ENCODE measurements at regions not wholly inside any gene's neighbourhood (a gene's known extent, or its start where the extent isn't known, plus 50 kb on each side); places are given as distances from the start of the nearest gene placed in this dataset.
A peak's percentile ranks its signal among the peaks of the same experiment; 100 is the strongest.

DNA sequence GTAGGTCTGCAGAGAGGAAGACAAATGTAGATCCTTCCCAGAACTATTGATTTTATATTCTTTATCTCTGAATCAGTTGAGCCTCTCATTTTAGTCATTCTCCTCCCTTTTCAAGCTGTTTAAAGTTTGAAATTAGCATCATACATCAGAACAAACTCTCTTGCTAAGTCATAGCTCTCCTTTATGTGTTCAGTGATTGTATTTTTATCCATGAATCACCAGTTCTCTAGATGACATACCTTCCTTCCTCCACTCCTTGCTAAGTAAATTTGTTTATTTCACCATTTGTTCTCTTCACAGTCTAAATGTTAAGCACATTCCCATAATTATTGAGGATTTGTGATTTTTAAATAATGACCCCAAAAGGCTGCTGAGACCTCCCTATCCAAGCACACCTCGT lies 63.5 kb upstream of the RAPGEF4 start:
- Histone ChIP-seq H3K36me3 (no peaks in the 10 kb centered on the region), H3K27ac (no peak overlapping the region), H3K4me3 (no peak overlapping the region), H3K27me3 (replicated peaks; ENCODE audit: insufficient read depth) (no peaks in the 10 kb centered on the region), H3K4me1 (ENCODE audit: control insufficient read depth in 1 of 2, low read depth in 2 of 2) (no peaks in the 10 kb centered on the region), H3K9me3 (peaks cover 2% of the 10 kb centered on the region)
- DNase-seq (ENCODE audit: low spot score) (no peak), ATAC-seq (ENCODE audit: insufficient number of reproducible peaks, low FRiP score, low read depth) (no peak)
- TF ChIP-seq, protein P1, sequence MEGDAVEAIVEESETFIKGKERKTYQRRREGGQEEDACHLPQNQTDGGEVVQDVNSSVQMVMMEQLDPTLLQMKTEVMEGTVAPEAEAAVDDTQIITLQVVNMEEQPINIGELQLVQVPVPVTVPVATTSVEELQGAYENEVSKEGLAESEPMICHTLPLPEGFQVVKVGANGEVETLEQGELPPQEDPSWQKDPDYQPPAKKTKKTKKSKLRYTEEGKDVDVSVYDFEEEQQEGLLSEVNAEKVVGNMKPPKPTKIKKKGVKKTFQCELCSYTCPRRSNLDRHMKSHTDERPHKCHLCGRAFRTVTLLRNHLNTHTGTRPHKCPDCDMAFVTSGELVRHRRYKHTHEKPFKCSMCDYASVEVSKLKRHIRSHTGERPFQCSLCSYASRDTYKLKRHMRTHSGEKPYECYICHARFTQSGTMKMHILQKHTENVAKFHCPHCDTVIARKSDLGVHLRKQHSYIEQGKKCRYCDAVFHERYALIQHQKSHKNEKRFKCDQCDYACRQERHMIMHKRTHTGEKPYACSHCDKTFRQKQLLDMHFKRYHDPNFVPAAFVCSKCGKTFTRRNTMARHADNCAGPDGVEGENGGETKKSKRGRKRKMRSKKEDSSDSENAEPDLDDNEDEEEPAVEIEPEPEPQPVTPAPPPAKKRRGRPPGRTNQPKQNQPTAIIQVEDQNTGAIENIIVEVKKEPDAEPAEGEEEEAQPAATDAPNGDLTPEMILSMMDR (IDR thresholded peaks at IDR 0.05), result no peak

DNA sequence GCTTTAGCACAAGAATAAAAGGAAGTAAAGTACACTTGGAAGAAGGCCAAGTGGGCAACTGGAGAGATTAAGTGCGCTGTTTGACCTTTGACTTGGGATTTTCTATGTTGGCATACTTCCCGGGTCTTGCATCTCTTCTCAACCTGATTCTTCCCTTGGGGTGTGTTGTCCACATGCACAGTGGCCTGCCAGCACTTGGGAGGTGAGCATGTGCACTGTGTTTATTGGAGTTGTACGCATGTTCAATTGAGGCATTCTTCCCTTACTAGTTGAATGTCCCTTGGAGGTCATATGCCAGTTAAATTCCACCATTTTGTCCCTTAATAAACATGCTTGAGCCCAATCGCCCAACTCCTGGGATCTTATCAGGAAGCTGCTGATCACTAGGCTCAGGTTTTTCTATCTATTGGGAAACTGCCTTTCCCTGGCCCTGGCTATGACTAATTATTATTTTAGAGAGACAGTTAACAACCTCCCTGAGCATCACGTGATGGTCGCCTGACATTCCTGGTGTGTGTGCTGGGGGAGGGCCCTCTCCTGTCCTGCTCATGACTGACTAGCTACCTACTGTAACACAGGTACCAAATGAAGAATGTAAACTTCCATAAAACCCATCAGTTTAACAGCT lies 62.5 kb upstream of the RAPGEF4 start:
- Histone ChIP-seq H3K4me1 (ENCODE audit: control insufficient read depth in 1 of 2, low read depth in 2 of 2) (no peaks in the 10 kb centered on the region), H3K9me3 (peaks cover 2% of the 10 kb centered on the region), H3K36me3 (no peaks in the 10 kb centered on the region), H3K27me3 (replicated peaks; ENCODE audit: insufficient read depth) (no peaks in the 10 kb centered on the region), H3K27ac (no peak overlapping the region), H3K4me3 (no peak overlapping the region)
- no peak for DNase-seq (ENCODE audit: low spot score)
- TF ChIP-seq, protein P1 (IDR thresholded peaks at IDR 0.05), result no peak
- no peak for ATAC-seq (ENCODE audit: insufficient number of reproducible peaks, low FRiP score, low read depth)

DNA sequence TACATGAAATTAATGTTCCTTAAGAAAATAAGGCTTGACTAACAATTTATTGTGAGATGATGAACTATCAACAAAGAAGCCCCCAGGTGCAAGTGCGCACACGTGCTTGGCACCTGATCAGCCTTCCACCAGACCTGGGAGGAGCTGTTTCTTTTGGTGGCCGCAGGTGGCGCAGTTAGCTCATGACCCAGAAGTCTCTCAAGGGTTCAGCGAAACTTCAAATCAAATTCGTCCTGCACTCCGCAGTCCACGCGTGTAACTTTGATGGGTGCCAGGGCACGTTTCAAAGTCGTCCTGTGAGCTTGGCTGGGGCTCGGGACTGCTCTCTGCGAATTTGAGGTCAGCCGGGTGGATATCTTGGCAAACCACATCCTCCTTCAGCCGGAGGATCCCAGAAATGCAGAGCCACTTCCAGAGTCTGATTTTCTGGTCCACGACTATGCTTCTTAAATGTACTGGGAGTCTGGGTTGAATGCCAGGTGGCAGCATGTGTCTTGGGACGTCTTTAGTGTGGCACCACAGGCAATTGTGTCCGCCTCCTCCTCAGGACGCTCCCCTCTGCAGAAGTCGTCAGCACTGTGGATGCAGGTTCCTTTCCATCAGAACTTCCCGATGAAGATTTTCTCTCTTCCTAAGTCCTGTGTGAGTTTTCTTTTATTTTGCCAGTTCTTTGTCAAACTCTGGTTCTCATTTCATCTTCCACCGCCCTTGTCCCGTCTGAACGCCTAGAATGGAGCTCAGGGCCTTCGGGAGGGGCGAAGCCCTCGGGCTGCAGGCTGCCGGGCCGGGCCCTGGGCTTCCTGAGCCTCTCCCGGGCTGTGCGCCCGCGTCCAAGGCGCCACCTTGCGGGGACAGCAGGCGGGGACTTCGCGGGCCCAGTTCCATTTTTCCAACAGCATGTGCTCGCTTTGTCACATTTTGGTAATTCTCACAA lies 61.3 kb upstream of the RAPGEF4 start:
- Histone ChIP-seq H3K4me3 (peak overlapping the region; percentile 61), H3K9me3 (peaks cover 2% of the 10 kb centered on the region), H3K4me1 (ENCODE audit: control insufficient read depth in 1 of 2, low read depth in 2 of 2) (no peaks in the 10 kb centered on the region), H3K36me3 (no peaks in the 10 kb centered on the region), H3K27me3 (replicated peaks; ENCODE audit: insufficient read depth) (no peaks in the 10 kb centered on the region), H3K27ac (no peak overlapping the region)
- ATAC-seq (ENCODE audit: insufficient number of reproducible peaks, low FRiP score, low read depth), result no peak
- no peak for DNase-seq (ENCODE audit: low spot score)
- TF ChIP-seq, protein P1 (IDR thresholded peaks at IDR 0.05), result peak; percentile 45

DNA sequence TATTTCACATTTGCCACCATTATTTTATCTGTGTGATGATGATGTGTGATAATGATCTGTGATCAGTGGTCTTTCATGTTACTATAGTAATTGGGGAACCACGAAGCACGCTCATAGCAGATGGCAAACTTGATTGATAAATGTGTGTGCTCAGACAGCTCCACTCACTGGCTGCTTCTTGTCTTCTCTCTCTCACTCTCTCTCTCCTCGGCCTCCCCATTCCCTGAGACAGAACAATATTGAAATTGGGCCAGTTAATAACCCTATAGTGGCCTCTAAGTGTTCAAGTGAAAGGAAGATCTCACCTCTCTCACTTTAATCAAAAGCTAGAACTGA lies 60.7 kb upstream of the RAPGEF4 start:
- Histone ChIP-seq H3K36me3 (no peaks in the 10 kb centered on the region), H3K27me3 (replicated peaks; ENCODE audit: insufficient read depth) (no peaks in the 10 kb centered on the region), H3K4me1 (ENCODE audit: control insufficient read depth in 1 of 2, low read depth in 2 of 2) (no peaks in the 10 kb centered on the region), H3K4me3 (no peak overlapping the region), H3K27ac (no peak overlapping the region), H3K9me3 (peaks cover 2% of the 10 kb centered on the region)
- DNase-seq (ENCODE audit: low spot score) (no peak), ATAC-seq (ENCODE audit: insufficient number of reproducible peaks, low FRiP score, low read depth) (no peak)
- TF ChIP-seq, protein P1 (IDR thresholded peaks at IDR 0.05), result no peak

DNA sequence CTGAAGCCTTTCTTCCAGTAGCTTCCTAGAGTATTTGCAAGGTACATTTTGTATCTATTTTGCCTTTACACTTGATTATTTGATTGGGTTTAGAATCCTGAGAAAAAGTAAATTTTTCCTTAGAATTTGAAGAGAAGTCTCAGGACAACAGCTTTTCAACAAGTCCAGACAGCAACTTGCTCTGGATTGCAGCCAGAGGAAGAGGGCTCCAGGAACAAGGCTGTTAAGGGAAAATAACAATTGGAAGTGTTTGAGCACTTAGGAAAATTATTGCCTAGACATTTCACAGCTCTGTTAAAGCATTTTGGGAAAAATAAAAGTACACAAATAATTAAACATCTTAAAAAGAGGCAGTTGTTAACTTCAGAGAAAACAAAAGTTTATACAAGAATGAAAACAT lies 58.3 kb upstream of the RAPGEF4 start:
- no peak for ATAC-seq (ENCODE audit: insufficient number of reproducible peaks, low FRiP score, low read depth)
- TF ChIP-seq, protein P1 (IDR thresholded peaks at IDR 0.05), result no peak
- H3K27me3 ChIP-seq (replicated peaks; ENCODE audit: insufficient read depth), result no peaks in the 10 kb centered on the region
- H3K36me3 ChIP-seq, result no peaks in the 10 kb centered on the region
- H3K4me3 ChIP-seq, result no peak overlapping the region
- H3K9me3 ChIP-seq, result peaks cover 2% of the 10 kb centered on the region
- H3K27ac ChIP-seq, result no peak overlapping the region
- H3K4me1 ChIP-seq (ENCODE audit: control insufficient read depth in 1 of 2, low read depth in 2 of 2), result no peaks in the 10 kb centered on the region
- no peak for DNase-seq (ENCODE audit: low spot score)
